GM18499 (cell line): ENCODE measurements at regions not wholly inside any gene's neighbourhood (a gene's known extent, or its start where the extent isn't known, plus 50 kb on each side); places are given as distances from the start of the nearest gene placed in this dataset.

Experiments used
- ATAC-seq: cut with Tn5 transposase; IDR thresholded peaks from one replicate; pipeline ENCODE4 v1.9.1; 2021; ENCODE audit warnings: moderate number of reproducible peaks; ENCODE audit not compliant: insufficient read depth, unreplicated experiment

- ATAC-seq = no peak
Measured at GRCh38 chrY:15593476-15594160, 1069.3 kb downstream of the NLGN4Y start.

DNA sequence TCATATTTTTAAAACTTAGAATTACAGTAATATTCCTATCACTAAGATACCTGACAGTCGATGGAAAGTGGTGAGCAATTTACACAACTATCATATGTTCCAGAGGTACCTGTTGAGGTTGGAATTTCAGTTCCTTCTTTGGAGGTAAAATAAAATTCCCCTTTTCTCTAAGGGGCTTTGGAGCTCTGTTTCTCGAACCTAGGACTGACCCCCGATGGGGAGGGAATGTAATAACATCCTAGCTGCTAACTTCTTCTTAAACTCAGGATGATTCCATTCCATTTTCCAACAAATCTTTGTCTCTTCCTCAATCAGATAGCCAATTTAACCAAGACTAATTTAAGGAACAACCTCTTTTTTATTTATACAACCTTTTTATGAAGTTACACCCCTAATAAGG is 1069.8 kb downstream of the NLGN4Y start:
- ATAC-seq = no peak

DNA sequence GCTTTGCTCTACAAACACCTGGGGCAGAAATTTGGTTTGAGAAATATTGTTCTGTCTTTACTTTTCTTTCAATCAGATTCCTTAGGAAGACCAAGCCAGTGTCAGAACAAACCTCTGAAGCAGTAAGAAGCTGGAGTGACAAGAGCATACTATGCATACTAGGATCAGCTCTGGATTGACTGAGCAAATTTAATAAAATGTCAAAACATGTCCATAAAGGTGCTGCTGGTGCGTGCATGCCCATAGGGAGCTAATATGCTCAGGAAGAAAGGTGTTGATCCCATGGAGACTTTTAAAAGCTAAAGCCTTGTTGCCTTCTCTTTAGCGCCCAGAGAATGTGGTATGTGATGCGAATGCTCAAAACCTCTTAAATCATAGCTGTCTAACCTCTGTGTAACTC is 1076.2 kb downstream of the NLGN4Y start:
- no peak for ATAC-seq

DNA sequence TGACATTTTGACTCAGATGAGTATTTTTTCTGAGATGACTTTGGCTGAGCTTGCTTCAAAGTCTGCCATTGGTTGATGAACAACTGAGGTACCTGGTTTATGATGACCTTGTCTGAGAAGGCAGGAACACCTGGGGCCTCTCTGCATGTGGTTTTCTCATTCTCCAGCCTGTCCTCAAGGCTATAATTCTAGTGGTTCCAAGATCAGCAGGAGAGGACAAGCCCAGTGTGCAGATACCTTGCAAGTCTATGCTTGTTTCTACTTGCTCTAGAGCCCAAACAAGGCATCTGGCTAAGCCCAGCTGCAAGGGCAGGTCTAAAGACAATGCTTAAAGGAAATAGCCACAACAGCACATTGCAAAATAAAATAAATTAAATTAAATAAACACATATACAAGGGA is 1100.0 kb downstream of the NLGN4Y start:
- ATAC-seq = no peak

GRCh38 chrY:15624928-15625327 is 1100.6 kb downstream of the NLGN4Y start:
- no peak for ATAC-seq

DNA sequence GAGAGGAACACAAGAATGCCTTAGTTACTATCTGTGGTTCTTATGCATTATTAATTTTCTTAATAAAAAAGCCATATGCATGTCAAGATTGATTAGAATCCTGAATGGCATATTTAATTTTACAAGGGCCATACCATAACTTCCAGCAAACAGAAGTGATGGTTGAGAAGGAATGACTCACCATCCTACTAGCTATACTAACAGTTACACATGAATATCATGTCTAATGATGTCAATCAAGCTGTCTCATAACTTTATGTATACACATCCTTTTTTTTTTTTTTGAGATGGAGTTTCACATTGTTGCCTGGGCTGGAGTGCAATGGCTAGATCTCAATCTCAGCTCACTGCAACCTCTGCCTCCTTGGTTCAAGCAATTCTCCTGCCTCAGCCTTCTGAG is 1123.9 kb downstream of the NLGN4Y start:
- no peak for ATAC-seq

DNA sequence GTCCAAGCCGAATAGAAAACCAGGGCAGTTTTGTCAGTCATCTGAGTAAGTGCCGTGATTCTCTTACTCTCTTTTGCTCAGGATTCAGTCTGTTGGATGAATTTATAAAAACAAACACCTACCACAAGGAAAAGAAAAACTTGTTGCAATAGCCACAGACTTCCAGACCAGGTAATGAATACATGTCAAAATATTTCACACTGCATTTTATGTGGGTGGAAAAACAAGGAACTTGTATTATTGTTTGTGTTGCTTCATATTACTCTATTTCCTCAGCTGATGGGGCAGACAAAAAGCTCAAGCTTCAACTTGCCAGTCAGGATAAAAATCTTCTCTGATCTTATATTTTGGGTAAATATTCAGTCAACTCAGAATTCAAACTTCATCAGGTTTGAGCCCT is 1125.7 kb downstream of the NLGN4Y start:
- ATAC-seq = no peak

DNA sequence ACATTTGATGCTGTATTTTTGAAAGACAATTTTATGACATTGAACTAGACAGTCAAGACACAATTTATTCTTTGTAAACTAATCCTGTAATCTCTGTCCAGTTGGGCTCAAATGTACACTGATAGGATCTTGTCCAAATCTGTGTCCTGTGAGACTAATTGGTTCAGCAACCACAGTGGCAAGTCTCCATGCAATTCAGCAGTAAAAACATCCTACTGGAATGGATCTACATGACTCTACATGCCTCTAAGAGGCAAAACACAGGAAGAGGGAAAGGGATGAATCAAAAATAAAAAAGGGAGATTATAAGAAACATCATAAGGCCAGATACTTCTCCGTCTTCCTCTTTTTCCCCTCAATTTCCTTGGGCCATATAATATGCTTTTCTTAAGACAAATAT is 1164.2 kb downstream of the NLGN4Y start:
- ATAC-seq = no peak

DNA sequence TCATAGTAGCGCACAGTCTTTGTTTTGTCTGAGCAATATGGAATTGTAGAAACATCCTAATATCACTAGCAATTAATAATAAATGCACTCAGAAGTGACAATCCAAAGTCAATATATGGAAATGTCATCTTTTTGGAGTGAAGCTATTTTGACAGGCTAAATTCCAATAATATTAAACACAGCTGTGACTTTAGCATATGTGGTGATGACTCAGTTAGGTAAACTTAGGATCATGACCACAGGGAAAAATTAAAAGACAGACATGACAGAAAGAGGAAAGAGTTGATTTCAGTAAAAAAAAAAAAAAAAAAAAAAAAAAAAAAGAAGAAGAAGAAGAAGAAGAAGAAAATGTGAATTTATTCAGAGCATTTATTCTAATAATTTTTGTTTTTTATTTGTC is 1165.7 kb downstream of the NLGN4Y start:
- ATAC-seq = no peak

DNA sequence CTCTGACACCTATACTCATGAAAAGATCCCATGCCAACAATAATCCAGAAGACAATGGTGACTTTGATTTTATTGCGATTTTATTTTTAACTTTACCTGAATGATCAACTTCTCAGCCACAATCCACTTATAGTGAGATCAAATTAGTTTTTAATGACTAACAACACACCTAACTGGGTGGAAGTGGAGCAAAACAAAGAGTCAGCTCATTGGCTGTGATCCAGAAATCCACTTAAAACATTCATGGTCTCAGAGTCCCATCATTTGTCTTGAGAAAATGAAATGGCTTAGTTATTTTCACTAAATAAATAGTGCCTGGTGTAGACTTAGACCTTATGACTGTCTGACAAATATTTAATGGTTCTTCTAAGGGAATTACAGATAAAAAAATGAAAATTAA is 1177.8 kb downstream of the NLGN4Y start:
- ATAC-seq = no peak

- ATAC-seq = no peak
Measured at GRCh38 chrY:15704906-15705305, 1180.6 kb downstream of the NLGN4Y start.

GRCh38 chrY:15749533-15750433 is 1225.5 kb downstream of the NLGN4Y start:
- no peak for ATAC-seq

GRCh38 chrY:15751001-15751400 is 1226.7 kb downstream of the NLGN4Y start:
- no peak for ATAC-seq

GRCh38 chrY:15756266-15756665 is 1231.9 kb downstream of the NLGN4Y start:
- no peak for ATAC-seq

DNA sequence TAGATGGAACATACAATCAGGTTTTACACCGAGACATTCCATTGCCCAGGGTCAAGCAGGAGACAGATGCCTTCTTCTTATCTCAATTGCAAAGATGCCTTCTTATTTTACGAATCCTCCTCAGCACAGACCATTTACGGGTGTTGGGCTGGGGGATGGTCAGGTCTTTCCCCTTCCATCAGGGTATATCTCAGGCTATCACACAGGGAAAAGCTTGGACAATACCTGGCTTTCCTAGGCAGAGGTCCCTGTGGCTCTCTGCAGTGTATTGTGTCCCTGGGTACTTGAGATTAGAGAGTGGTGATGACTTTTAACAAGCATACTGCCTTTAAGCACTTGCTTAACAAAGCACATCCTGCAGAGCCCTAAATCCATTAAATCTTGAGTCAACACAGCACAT is 1249.2 kb downstream of the NLGN4Y start:
- no peak for ATAC-seq

GRCh38 chrY:15775880-15776279 is 1251.6 kb downstream of the NLGN4Y start:
- ATAC-seq = no peak

GRCh38 chrY:15779891-15780290 is 1255.6 kb downstream of the NLGN4Y start:
- no peak for ATAC-seq

GRCh38 chrY:15800021-15800420 is 1275.7 kb downstream of the NLGN4Y start:
- no peak for ATAC-seq

DNA sequence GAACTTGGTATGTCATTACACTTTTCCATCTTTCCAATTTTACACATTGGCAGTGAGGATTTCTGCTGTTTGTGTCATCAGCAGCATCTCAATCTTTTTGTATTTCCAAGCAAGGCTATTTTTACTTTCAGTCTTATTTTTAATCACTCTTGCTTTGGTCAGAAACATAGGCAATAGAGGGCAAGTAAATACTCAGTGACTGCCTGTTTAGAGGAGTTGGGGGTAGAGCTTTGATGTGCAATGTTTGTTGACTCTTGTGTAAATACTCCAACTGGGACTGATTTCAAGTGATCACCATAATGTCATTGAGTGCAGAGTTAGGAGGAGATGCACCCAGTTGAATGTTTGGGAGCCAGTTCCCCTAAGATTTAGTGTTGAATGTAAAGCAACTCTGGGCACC is 1281.7 kb downstream of the NLGN4Y start:
- no peak for ATAC-seq

- ATAC-seq = no peak
Measured at GRCh38 chrY:15814241-15814640, 1289.9 kb downstream of the NLGN4Y start.
